ENCODE measurements at regions not wholly inside any gene's neighbourhood (a gene's known extent, or its start where the extent isn't known, plus 50 kb on each side); places are given as distances from the start of the nearest gene placed in this dataset.
"Not testable (repeated sequence)": the region's sequence is repeated elsewhere in the genome, so short reads cannot be mapped to it uniquely, and the experiment has no call there.

GRCh38 chrX:80572636-80573035 is 152.4 kb downstream of the TENT5D start:
- DNase-seq (ENCODE audit: low read depth in 2 of 2) = no peak
- TF ChIP-seq, protein P1, sequence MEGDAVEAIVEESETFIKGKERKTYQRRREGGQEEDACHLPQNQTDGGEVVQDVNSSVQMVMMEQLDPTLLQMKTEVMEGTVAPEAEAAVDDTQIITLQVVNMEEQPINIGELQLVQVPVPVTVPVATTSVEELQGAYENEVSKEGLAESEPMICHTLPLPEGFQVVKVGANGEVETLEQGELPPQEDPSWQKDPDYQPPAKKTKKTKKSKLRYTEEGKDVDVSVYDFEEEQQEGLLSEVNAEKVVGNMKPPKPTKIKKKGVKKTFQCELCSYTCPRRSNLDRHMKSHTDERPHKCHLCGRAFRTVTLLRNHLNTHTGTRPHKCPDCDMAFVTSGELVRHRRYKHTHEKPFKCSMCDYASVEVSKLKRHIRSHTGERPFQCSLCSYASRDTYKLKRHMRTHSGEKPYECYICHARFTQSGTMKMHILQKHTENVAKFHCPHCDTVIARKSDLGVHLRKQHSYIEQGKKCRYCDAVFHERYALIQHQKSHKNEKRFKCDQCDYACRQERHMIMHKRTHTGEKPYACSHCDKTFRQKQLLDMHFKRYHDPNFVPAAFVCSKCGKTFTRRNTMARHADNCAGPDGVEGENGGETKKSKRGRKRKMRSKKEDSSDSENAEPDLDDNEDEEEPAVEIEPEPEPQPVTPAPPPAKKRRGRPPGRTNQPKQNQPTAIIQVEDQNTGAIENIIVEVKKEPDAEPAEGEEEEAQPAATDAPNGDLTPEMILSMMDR (IDR thresholded peaks at IDR 0.05; ENCODE audit: low read depth, low read length) = no peak
- H3K4me3 ChIP-seq (replicated peaks in 1 of 2; ENCODE audit: low read depth in 2 of 2, low read length in 2 of 2) = no peak overlapping the region

GRCh38 chrX:80573275-80573674 is 153.0 kb downstream of the TENT5D start:
- no peak overlapping the region for H3K4me3 ChIP-seq (replicated peaks in 1 of 2; ENCODE audit: low read depth in 2 of 2, low read length in 2 of 2)
- no peak for DNase-seq (ENCODE audit: low read depth in 2 of 2)
- TF ChIP-seq, protein P1 (IDR thresholded peaks at IDR 0.05; ENCODE audit: low read depth, low read length) = no peak

- not testable (repeated sequence) for H3K4me3 ChIP-seq (replicated peaks in 1 of 2; ENCODE audit: low read depth in 2 of 2, low read length in 2 of 2); DNase-seq (ENCODE audit: low read depth in 2 of 2)
Measured at GRCh38 chrX:80574486-80575086, 154.3 kb downstream of the TENT5D start.

DNA sequence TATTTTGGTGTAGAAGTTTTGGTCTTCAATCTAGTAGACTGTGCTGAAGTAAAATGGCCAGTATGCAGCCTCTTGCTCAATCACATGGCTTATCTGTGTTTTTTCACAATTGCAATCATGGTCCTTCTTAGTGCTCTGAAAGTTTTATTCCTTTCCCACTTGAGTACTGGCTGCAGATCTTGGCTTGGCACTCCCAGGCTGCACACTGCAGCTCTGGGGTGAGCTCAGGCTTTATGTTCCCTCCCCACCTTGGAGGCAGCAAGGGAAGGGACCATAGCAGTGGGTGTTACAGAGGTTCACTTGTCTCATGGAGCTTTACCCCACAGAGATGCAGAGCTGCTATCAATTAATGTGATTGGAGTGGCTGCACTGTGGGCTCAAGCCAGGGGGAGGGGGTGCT is 156.0 kb downstream of the TENT5D start:
- TF ChIP-seq, protein P1 (IDR thresholded peaks at IDR 0.05; ENCODE audit: low read depth, low read length) = no peak
- no peak for DNase-seq (ENCODE audit: low read depth in 2 of 2)
- no peak overlapping the region for H3K4me3 ChIP-seq (replicated peaks in 1 of 2; ENCODE audit: low read depth in 2 of 2, low read length in 2 of 2)

DNA sequence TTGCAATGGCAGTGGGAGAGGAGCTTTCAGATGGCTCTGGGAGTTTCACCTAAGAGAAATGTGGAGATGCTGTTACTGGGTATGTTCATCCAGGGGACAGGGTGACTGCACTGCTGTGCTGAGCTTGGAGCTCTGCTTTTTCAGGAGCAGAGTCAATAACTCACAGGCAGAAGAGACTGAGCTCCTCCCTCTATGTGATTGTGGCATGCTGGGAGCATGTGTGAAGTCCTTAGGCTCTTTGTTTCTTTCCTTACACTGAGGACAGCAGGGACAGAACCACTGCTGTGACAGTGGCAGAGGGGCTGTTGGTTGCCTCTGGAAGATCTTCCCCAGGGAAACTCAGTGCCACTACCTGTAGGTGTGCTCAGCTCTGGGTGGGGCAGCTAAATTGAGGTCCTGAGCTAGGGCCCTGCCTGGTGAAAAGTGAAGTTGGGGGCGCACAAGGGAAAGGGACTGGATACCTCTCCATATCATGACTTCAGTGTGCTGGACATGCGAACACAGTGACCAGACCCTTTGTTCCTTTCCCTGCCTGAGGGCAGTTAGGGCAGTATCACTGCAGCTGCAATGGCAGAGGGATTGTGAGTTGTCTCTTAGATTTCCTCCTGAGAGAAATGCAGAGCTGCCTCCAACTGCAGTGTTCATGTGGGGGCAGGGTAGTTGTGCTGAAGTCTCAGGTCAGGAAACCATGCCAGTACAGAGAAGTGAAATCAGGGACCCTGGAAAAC is 156.7 kb downstream of the TENT5D start:
- TF ChIP-seq, protein P1 (IDR thresholded peaks at IDR 0.05; ENCODE audit: low read depth, low read length) = no peak
- H3K4me3 ChIP-seq (replicated peaks in 1 of 2; ENCODE audit: low read depth in 2 of 2, low read length in 2 of 2) = no peak overlapping the region
- peak in 1 of 2 donors; percentile 0 for DNase-seq (ENCODE audit: low read depth in 2 of 2)

GRCh38 chrX:80578517-80579105 is 158.4 kb downstream of the TENT5D start:
- TF ChIP-seq, protein P1 (IDR thresholded peaks at IDR 0.05; ENCODE audit: low read depth, low read length) = peak; percentile 32
- peak; percentile 38 to 42 for DNase-seq (ENCODE audit: low read depth in 2 of 2)
- H3K4me3 ChIP-seq (replicated peaks in 1 of 2; ENCODE audit: low read depth in 2 of 2, low read length in 2 of 2) = no peak overlapping the region

DNA sequence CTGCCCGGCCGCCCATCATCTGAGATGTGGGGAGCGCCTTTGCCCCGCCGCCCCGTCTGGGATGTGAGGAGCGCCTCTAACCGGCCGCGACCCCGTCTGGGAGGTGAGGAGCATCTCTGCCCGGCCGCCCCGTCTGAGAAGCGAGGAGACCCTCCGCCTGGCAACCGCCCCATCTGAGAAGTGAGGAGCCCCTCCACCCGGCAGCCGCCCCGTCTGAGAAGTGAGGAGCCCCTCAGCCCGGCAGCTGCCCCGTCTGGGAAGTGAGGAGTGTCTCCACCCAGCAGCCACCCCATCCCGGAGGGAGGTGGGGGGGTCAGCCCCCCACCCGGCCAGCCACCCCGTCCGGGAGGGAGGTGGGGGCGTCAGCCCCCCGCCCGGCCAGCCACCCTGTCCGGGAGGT is 170.7 kb downstream of the TENT5D start:
- H3K4me3 ChIP-seq (replicated peaks in 1 of 2; ENCODE audit: low read depth in 2 of 2, low read length in 2 of 2); DNase-seq (ENCODE audit: low read depth in 2 of 2): not testable (repeated sequence)
